HepG2 (cell line): ENCODE measurements at regions not wholly inside any gene's neighbourhood (a gene's known extent, or its start where the extent isn't known, plus 50 kb on each side); places are given as distances from the start of the nearest gene placed in this dataset.

Experiments
- ATAC-seq: fragments of 200-7000 bp; cut with Tn5 transposase; 3 replicates; pipeline ENCODE4 v1.9.1; 2020; ENCODE audit warnings: mild to moderate bottlenecking, moderate library complexity
- BruUV-seq: library from RNA; stranded (reverse); fragments of 400-500 nt; replicated peaks from 2 replicates; lab custom pipeline; 2021; lab: Mats Ljungman, UMichigan
- CTCF ChIA-PET: fragments of 300-600 bp; formaldehyde crosslinking; extraction: SDS; loops from one replicate; lab custom pipeline; 2021; ENCODE audit warnings: low total read pairs, inconsistent platforms, low intra/inter-chr PET ratio; lab: Yijun Ruan, JAX
- POLR2A ChIA-PET: fragments of 350-600 bp; sonication (Branson Sonifier 250); formaldehyde crosslinking; loops from one replicate; lab custom pipeline; 2020; ENCODE audit warnings: antibody characterized with exemption, inconsistent platforms; lab: Yijun Ruan, JAX
- DNase-seq: peaks from one replicate; pipeline ENCODE4 v3.0.0-alpha.2; 2015; ENCODE audit warnings: low spot score
- FAIRE-seq: peaks from 3 replicates; lab custom pipeline; 2011; peaks lifted over from hg19 to GRCh38; lab: Jason Lieb, UNC
- H2AFZ ChIP-seq: one replicate; pipeline ENCODE4 v1.6.1; 2011; ENCODE audit warnings: low read length, inconsistent platforms
- H3K27ac ChIP-seq: fragments of 300-600 bp; 3 replicates; pipeline ENCODE4 v1.8.0; 2011; ENCODE audit warnings: mixed run types, mild to moderate bottlenecking, mixed read lengths, low read length, inconsistent platforms; ENCODE audit not compliant: insufficient read depth; ENCODE audit errors: extremely low read length
- H3K27me3 ChIP-seq, 2 experiments: fragments of 200-600 bp in 1 of 2; 2 replicates in 1 of 2; 3 replicates in 1 of 2; pipeline versions ENCODE4 v1.6.0 to v1.8.0; 2011; ENCODE audit warnings: low read length in 2 of 2, mild to moderate bottlenecking in 2 of 2, moderate library complexity in 2 of 2, inconsistent platforms in 1 of 2; ENCODE audit not compliant: insufficient read depth in 2 of 2, control insufficient read depth in 1 of 2
- H3K36me3 ChIP-seq, 2 experiments: fragments of 200-600 bp in 1 of 2; replicated peaks in 1 of 2; 2 replicates in 1 of 2; 3 replicates in 1 of 2; pipeline versions ENCODE4 v1.5.1 to v1.8.0; 2011; ENCODE audit warnings: low read length in 2 of 2, inconsistent platforms in 1 of 2; ENCODE audit not compliant: insufficient read depth in 2 of 2, control insufficient read depth in 1 of 2
- H3K4me1 ChIP-seq: 2 replicates; pipeline ENCODE4 v1.5.1; 2012; ENCODE audit warnings: low read length, inconsistent platforms; ENCODE audit not compliant: insufficient read depth
- H3K4me2 ChIP-seq: 2 replicates; pipeline ENCODE4 v1.6.0; 2011; ENCODE audit warnings: low read depth, low read length, inconsistent platforms
- H3K4me3 ChIP-seq, 3 experiments: fragments of 200-600 bp in 1 of 3; sonication (generic), shearing (Covaris generic) in 1 of 3; replicated peaks in 1 of 3; 2 replicates each; pipeline ENCODE4 v1.5.1; 2011 to 2016; ENCODE audit warnings: low read length in 3 of 3, inconsistent platforms in 2 of 3, low read depth in 2 of 3, mild to moderate bottlenecking in 2 of 3, control low read depth in 1 of 3, mixed read lengths in 1 of 3; ENCODE audit not compliant: insufficient read depth in 1 of 3
- H3K79me2 ChIP-seq: one replicate; pipeline ENCODE4 v1.6.1; 2011; ENCODE audit warnings: low read length, inconsistent platforms; ENCODE audit not compliant: insufficient read depth
- H3K9ac ChIP-seq: 2 replicates; pipeline ENCODE4 v1.6.0; 2011; ENCODE audit warnings: mild to moderate bottlenecking, low read depth, low read length, inconsistent platforms; ENCODE audit not compliant: insufficient read depth
- H3K9me3 ChIP-seq: 2 replicates; pipeline ENCODE4 v1.5.1; 2012; ENCODE audit warnings: mild to moderate bottlenecking, low read length
- H4K20me1 ChIP-seq: 2 replicates; pipeline ENCODE4 v1.6.0; 2011; ENCODE audit warnings: inconsistent platforms, mild to moderate bottlenecking, low read length, moderate library complexity; ENCODE audit not compliant: insufficient read depth
- EEA1 ChIP-seq: sonication (generic); formaldehyde crosslinking; IDR thresholded peaks from 2 replicates; pipeline ENCODE4 v1.5.1; 2020; ENCODE audit warnings: mild to moderate bottlenecking, missing genetic modification reagents, borderline replicate concordance
- ELF1 ChIP-seq: sonication (generic); formaldehyde crosslinking; IDR thresholded peaks from 2 replicates; pipeline ENCODE4 v1.4.0; 2020; ENCODE audit warnings: missing genetic modification reagents
- MIER3 ChIP-seq: IDR thresholded peaks from 2 replicates; pipeline ENCODE4 v1.6.1; 2016; ENCODE audit warnings: missing compliant biosample characterization, borderline replicate concordance
- PAF1 ChIP-seq: IDR thresholded peaks from 2 replicates; pipeline ENCODE4 v1.6.1; 2016; ENCODE audit warnings: missing genetic modification reagents, missing compliant biosample characterization
- POGZ ChIP-seq: sonication (generic); formaldehyde crosslinking; IDR thresholded peaks from 2 replicates; pipeline ENCODE4 v1.4.0; 2020; ENCODE audit warnings: mild to moderate bottlenecking, missing genetic modification reagents
- RBM39 ChIP-seq: fragments of 200-400 bp; formaldehyde crosslinking; IDR thresholded peaks from one replicate; pipeline ENCODE4 v1.6.1; 2018; ENCODE audit warnings: antibody characterized with exemption, mild to moderate bottlenecking, low read depth, low read length; ENCODE audit not compliant: poor library complexity, severe bottlenecking
- RFXAP ChIP-seq: sonication (generic); formaldehyde crosslinking; IDR thresholded peaks from 2 replicates; pipeline ENCODE4 v1.4.0; 2020; ENCODE audit warnings: missing genetic modification reagents, borderline replicate concordance
- TBP ChIP-seq: sonication (generic); formaldehyde crosslinking; IDR thresholded peaks from 2 replicates; pipeline ENCODE4 v1.5.0; 2020; ENCODE audit warnings: missing genetic modification reagents
- ZFP37 ChIP-seq: sonication (generic); formaldehyde crosslinking; IDR thresholded peaks from 2 replicates; pipeline ENCODE4 v1.4.0; 2020; ENCODE audit warnings: missing genetic modification reagents, borderline replicate concordance
- ZNF512B ChIP-seq: sonication (generic); formaldehyde crosslinking; IDR thresholded peaks from 2 replicates; pipeline ENCODE4 v1.5.1; 2020; ENCODE audit warnings: missing genetic modification reagents, mild to moderate bottlenecking, borderline replicate concordance
- ZNF761 ChIP-seq: sonication (generic); formaldehyde crosslinking; conservative IDR thresholded peaks from 2 replicates; pipeline ENCODE4 v1.4.0; 2020; ENCODE audit warnings: mild to moderate bottlenecking, missing genetic modification reagents
- ZSCAN9 ChIP-seq: IDR thresholded peaks from 2 replicates; pipeline ENCODE4 v1.6.1; 2016; ENCODE audit warnings: borderline replicate concordance
- WGBS: methylation state at CpG from one replicate; pipeline ENCODE4 v1.1.6; 2017; ENCODE audit warnings: low lambda C conversion rate; 5-methylcytosine and 5-hydroxymethylcytosine counted together
- in situ Hi-C: cut with HindIII; loops from 2 replicates; pipeline ENCODE4 v1.10.0; 2017; ENCODE audit warnings: low pct_unique_long_range_greater_than_20kb; ENCODE audit not compliant: extremely low pct_ligation_motif_present
- intact Hi-C: fragments of 100-400 bp; cut with micrococcal nuclease; formaldehyde crosslinking; loops from one replicate; pipeline ENCODE4 v1.10.0; 2022; ENCODE audit not compliant: unreplicated experiment
- TF ChIP-seq, protein P1 (sequence below): sonication (generic); formaldehyde crosslinking; IDR thresholded peaks from 2 replicates; pipeline ENCODE4 v1.8.1; 2022; ENCODE audit warnings: mild to moderate bottlenecking, missing genetic modification reagents
- TF ChIP-seq, protein P2 (sequence below): sonication (generic); formaldehyde crosslinking; IDR thresholded peaks from 2 replicates; pipeline ENCODE4 v1.9.0; 2021; ENCODE audit warnings: missing genetic modification reagents, borderline replicate concordance
- TF ChIP-seq, protein P3 (sequence below): sonication (generic); formaldehyde crosslinking; conservative IDR thresholded peaks from 2 replicates; pipeline ENCODE4 v1.4.0; 2020; ENCODE audit warnings: missing genetic modification reagents
- TF ChIP-seq, protein P4 (sequence below): sonication (generic); formaldehyde crosslinking; IDR thresholded peaks from 2 replicates; pipeline ENCODE4 v1.5.0; 2020; ENCODE audit warnings: missing genetic modification reagents

DNA sequence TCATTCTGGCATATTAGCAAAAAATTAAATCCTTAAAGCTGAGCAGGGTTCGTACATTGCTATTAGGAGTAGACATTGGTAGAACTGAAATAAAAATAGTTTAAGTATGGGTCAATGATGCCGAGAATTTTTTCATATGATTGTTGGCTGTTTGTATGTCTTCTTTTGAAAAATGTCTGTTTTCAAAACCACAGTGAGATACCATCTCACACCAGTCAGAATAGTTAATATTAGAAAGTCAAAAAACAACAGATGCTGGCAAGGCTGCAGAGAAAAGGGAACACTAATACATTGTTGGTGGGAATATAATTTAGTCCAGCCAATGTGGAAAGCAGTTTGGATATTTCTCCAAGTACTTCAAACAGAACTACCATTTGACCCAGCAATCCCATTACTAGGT, 410.8 kb upstream of the TRIB2 start:
- WGBS = 9% methylated on average over 2 of the region's 2 CpGs
- CTCF ChIA-PET = no interaction called here
- TF ChIP-seq ZNF512B (CRISPR knock-in tag) (no peak), ELF1 (no peak), MIER3 (CRISPR knock-in tag) (no peak), ZNF761 (CRISPR knock-in tag) (no peak), TBP (CRISPR knock-in tag) (no peak), POGZ (CRISPR knock-in tag) (no peak), ZSCAN9 (CRISPR knock-in tag) (no peak), RBM39 (no peak), EEA1 (CRISPR knock-in tag) (no peak), ZFP37 (no peak), RFXAP (CRISPR knock-in tag) (no peak), PAF1 (CRISPR knock-in tag) (no peak)
- TF ChIP-seq, protein P1, sequence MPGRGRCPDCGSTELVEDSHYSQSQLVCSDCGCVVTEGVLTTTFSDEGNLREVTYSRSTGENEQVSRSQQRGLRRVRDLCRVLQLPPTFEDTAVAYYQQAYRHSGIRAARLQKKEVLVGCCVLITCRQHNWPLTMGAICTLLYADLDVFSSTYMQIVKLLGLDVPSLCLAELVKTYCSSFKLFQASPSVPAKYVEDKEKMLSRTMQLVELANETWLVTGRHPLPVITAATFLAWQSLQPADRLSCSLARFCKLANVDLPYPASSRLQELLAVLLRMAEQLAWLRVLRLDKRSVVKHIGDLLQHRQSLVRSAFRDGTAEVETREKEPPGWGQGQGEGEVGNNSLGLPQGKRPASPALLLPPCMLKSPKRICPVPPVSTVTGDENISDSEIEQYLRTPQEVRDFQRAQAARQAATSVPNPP (CRISPR knock-in tag) = no peak
- TF ChIP-seq, protein P2, sequence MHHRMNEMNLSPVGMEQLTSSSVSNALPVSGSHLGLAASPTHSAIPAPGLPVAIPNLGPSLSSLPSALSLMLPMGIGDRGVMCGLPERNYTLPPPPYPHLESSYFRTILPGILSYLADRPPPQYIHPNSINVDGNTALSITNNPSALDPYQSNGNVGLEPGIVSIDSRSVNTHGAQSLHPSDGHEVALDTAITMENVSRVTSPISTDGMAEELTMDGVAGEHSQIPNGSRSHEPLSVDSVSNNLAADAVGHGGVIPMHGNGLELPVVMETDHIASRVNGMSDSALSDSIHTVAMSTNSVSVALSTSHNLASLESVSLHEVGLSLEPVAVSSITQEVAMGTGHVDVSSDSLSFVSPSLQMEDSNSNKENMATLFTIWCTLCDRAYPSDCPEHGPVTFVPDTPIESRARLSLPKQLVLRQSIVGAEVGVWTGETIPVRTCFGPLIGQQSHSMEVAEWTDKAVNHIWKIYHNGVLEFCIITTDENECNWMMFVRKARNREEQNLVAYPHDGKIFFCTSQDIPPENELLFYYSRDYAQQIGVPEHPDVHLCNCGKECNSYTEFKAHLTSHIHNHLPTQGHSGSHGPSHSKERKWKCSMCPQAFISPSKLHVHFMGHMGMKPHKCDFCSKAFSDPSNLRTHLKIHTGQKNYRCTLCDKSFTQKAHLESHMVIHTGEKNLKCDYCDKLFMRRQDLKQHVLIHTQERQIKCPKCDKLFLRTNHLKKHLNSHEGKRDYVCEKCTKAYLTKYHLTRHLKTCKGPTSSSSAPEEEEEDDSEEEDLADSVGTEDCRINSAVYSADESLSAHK (CRISPR knock-in tag) = no peak
- TF ChIP-seq, protein P3, sequence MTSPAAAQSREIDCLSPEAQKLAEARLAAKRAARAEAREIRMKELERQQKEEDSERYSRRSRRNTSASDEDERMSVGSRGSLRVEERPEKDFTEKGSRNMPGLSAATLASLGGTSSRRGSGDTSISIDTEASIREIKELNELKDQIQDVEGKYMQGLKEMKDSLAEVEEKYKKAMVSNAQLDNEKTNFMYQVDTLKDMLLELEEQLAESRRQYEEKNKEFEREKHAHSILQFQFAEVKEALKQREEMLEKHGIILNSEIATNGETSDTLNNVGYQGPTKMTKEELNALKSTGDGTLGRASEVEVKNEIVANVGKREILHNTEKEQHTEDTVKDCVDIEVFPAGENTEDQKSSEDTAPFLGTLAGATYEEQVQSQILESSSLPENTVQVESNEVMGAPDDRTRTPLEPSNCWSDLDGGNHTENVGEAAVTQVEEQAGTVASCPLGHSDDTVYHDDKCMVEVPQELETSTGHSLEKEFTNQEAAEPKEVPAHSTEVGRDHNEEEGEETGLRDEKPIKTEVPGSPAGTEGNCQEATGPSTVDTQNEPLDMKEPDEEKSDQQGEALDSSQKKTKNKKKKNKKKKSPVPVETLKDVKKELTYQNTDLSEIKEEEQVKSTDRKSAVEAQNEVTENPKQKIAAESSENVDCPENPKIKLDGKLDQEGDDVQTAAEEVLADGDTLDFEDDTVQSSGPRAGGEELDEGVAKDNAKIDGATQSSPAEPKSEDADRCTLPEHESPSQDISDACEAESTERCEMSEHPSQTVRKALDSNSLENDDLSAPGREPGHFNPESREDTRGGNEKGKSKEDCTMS (CRISPR knock-in tag) = no peak
- TF ChIP-seq, protein P4, sequence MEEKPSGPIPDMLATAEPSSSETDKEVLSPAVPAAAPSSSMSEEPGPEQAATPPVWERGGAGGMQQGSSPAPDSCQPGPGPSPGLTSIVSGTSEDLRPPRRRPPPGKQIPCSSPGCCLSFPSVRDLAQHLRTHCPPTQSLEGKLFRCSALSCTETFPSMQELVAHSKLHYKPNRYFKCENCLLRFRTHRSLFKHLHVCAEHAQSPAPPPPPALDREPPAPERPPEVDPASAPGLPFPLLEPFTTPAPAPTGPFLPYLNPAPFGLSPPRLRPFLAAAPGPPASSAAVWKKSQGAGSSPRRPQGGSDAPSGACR (CRISPR knock-in tag) = no peak

More for the DNA sequence above, 410.8 kb upstream of the TRIB2 start:
- H3K4me3 ChIP-seq = no peak overlapping the region
- no peak overlapping the region for H3K27ac ChIP-seq
- no peaks in the 10 kb centered on the region for H3K4me1 ChIP-seq
- FAIRE-seq (no peak), ATAC-seq (no peak), DNase-seq (no peak)
- no peak overlapping the region for H3K4me2 ChIP-seq
- in situ Hi-C loops (no loop called here), intact Hi-C loops (no loop called here)
- H3K9me3 ChIP-seq = no peaks in the 10 kb centered on the region
- H3K27me3 ChIP-seq = no peaks in the 10 kb centered on the region
- no TSS peak for BruUV-seq
- no peaks in the 10 kb centered on the region for H4K20me1 ChIP-seq
- POLR2A ChIA-PET = no interaction called here
- H3K36me3 ChIP-seq = no peaks in the 10 kb centered on the region
- no peaks in the 10 kb centered on the region for H3K79me2 ChIP-seq
- H2AFZ ChIP-seq = no peak overlapping the region
- H3K9ac ChIP-seq = no peak overlapping the region
